ENCODE measurements at regions not wholly inside any gene's neighbourhood (a gene's known extent, or its start where the extent isn't known, plus 50 kb on each side); places are given as distances from the start of the nearest gene placed in this dataset.

DNA sequence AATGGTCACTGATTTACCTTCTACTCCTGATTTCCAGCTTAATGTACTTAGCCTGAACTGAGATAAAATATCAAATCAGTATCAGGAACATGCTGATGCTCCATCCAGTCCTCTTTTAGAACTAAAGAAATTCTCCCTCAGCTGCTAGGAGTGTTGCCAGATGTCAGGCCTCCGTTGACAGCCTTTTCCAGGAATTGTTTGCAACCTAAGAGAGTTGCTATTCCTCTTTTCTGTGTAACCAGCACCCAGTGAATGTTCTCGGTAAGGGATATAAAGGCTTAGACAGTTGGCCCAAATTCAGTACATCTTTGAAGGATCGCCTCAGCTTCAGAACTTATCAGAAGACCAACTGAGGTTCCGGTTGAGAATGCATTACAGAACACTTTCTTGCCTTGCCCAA, 559.0 kb downstream of the PCDH17 start:
- no peak overlapping the region for H3K27ac Mint-ChIP-seq
- H3K4me3 ChIP-seq (ENCODE audit: low read depth, low read length) = no peak overlapping the region
- no peak overlapping the region for H3K4me3 Mint-ChIP-seq
- no peak for DNase-seq
- no peaks in the 10 kb centered on the region for H3K36me3 ChIP-seq (ENCODE audit: control insufficient read depth, insufficient read depth, low read length)
- no peaks in the 10 kb centered on the region for H3K4me1 ChIP-seq (ENCODE audit: control insufficient read depth, insufficient read depth, low read length, poor library complexity, severe bottlenecking)
- H3K9me3 Mint-ChIP-seq = peaks cover 0 to 29% (median 7%) of the 10 kb centered on the region in 7 donors
- H3K9me3 ChIP-seq (ENCODE audit: control insufficient read depth in 2 of 2, low read length in 2 of 2) = peaks cover 4 to 6% of the 10 kb centered on the region in 2 experiments
- no peak overlapping the region for H3K27ac ChIP-seq (ENCODE audit: insufficient read depth, low read length, poor library complexity, severe bottlenecking)
- H3K4me1 Mint-ChIP-seq = no peaks in the 10 kb centered on the region
- H3K36me3 Mint-ChIP-seq = no peaks in the 10 kb centered on the region
- H3K27me3 ChIP-seq (ENCODE audit: control insufficient read depth, insufficient read depth, low read length) = no peaks in the 10 kb centered on the region
- no peak for ATAC-seq (ENCODE audit: low read depth in 2 of 2)
- no peaks in the 10 kb centered on the region for H3K27me3 Mint-ChIP-seq

- Mint-ChIP-seq H3K4me1 (no peaks in the 10 kb centered on the region), H3K36me3 (no peaks in the 10 kb centered on the region), H3K27ac (no peak overlapping the region), H3K27me3 (no peaks in the 10 kb centered on the region), H3K9me3 (peaks cover 0 to 19% (median 3%) of the 10 kb centered on the region in 7 donors), H3K4me3 (no peak overlapping the region)
- Histone ChIP-seq H3K27me3 (ENCODE audit: control insufficient read depth, insufficient read depth, low read length) (no peaks in the 10 kb centered on the region), H3K4me1 (ENCODE audit: control insufficient read depth, insufficient read depth, low read length, poor library complexity, severe bottlenecking) (no peaks in the 10 kb centered on the region), H3K9me3 (ENCODE audit: control insufficient read depth in 2 of 2, low read length in 2 of 2) (peaks cover 0 to 4% of the 10 kb centered on the region in 2 experiments), H3K36me3 (ENCODE audit: control insufficient read depth, insufficient read depth, low read length) (no peaks in the 10 kb centered on the region), H3K4me3 (ENCODE audit: low read depth, low read length) (no peak overlapping the region), H3K27ac (ENCODE audit: insufficient read depth, low read length, poor library complexity, severe bottlenecking) (no peak overlapping the region)
- ATAC-seq (ENCODE audit: low read depth in 2 of 2) (no peak), DNase-seq (no peak)
These were observed 560.2 kb downstream of the PCDH17 start for GRCh38 chr13:58191754-58192153.

DNA sequence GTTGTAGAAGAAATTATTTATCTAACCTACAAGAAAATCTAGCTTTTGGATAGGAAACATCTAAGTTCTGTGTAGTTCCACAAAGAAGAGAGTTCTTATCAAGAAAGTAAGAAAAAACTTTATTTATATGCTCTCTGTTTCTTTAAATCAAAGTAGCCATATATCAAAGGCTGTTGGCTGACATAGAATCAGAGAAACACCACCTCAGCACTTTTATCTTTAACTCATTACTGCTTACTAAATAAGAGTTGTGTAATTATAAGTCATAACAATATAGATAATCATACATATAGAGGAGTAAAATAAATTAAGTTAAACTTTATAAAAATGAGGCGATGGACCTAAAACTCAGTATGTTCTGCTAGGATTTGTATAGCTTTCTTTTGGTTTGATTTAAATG, 570.6 kb downstream of the PCDH17 start:
- H3K4me1 ChIP-seq (ENCODE audit: control insufficient read depth, insufficient read depth, low read length, poor library complexity, severe bottlenecking) = no peaks in the 10 kb centered on the region
- Mint-ChIP-seq H3K27me3 (no peaks in the 10 kb centered on the region), H3K9me3 (peaks cover 2 to 16% (median 10%) of the 10 kb centered on the region in 7 donors), H3K36me3 (no peaks in the 10 kb centered on the region), H3K4me1 (no peaks in the 10 kb centered on the region), H3K27ac (no peak overlapping the region), H3K4me3 (no peak overlapping the region)
- no peak for ATAC-seq (ENCODE audit: low read depth in 2 of 2)
- no peaks in the 10 kb centered on the region for H3K27me3 ChIP-seq (ENCODE audit: control insufficient read depth, insufficient read depth, low read length)
- no peak for DNase-seq
- no peaks in the 10 kb centered on the region for H3K36me3 ChIP-seq (ENCODE audit: control insufficient read depth, insufficient read depth, low read length)
- no peak overlapping the region for H3K4me3 ChIP-seq (ENCODE audit: low read depth, low read length)
- no peaks in the 10 kb centered on the region for H3K9me3 ChIP-seq (ENCODE audit: control insufficient read depth in 2 of 2, low read length in 2 of 2)
- no peak overlapping the region for H3K27ac ChIP-seq (ENCODE audit: insufficient read depth, low read length, poor library complexity, severe bottlenecking)

DNA sequence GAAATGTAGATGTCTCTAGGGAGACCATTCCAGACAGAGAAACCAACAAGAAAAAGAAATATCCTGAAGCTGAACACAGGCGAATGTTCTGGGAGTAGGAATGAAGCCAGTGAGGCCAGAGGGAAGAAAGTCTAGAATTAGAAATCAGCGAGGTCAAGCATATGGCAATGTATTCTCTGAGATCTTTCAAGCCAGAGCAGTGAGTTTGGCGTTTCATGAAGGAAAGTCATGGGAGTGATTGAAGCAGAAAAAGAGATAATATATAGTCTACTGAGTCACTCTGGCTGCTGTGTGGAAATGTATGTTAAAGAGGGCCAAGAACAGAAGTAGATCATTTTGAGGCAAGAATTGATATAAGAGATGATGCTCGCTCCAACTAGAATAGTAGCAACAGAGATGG, 576.0 kb downstream of the PCDH17 start:
- Mint-ChIP-seq H3K4me3 (no peak overlapping the region), H3K27me3 (no peaks in the 10 kb centered on the region), H3K36me3 (no peaks in the 10 kb centered on the region), H3K4me1 (no peaks in the 10 kb centered on the region), H3K27ac (no peak overlapping the region), H3K9me3 (peaks cover 0 to 27% (median 6%) of the 10 kb centered on the region in 7 donors)
- no peak overlapping the region for H3K27ac ChIP-seq (ENCODE audit: insufficient read depth, low read length, poor library complexity, severe bottlenecking)
- ATAC-seq (ENCODE audit: low read depth in 2 of 2) (no peak), DNase-seq (no peak)
- no peaks in the 10 kb centered on the region for H3K4me1 ChIP-seq (ENCODE audit: control insufficient read depth, insufficient read depth, low read length, poor library complexity, severe bottlenecking)
- no peaks in the 10 kb centered on the region for H3K9me3 ChIP-seq (ENCODE audit: control insufficient read depth in 2 of 2, low read length in 2 of 2)
- no peak overlapping the region for H3K4me3 ChIP-seq (ENCODE audit: low read depth, low read length)
- H3K27me3 ChIP-seq (ENCODE audit: control insufficient read depth, insufficient read depth, low read length) = no peaks in the 10 kb centered on the region
- no peaks in the 10 kb centered on the region for H3K36me3 ChIP-seq (ENCODE audit: control insufficient read depth, insufficient read depth, low read length)

GRCh38 chr13:58235454-58235853, 603.9 kb downstream of the PCDH17 start:
- Mint-ChIP-seq H3K4me1 (no peaks in the 10 kb centered on the region), H3K36me3 (no peaks in the 10 kb centered on the region), H3K27ac (no peak overlapping the region), H3K27me3 (no peaks in the 10 kb centered on the region), H3K9me3 (peaks cover 3 to 24% (median 6%) of the 10 kb centered on the region in 7 donors), H3K4me3 (no peak overlapping the region)
- Histone ChIP-seq H3K9me3 (ENCODE audit: control insufficient read depth in 2 of 2, low read length in 2 of 2) (peaks cover 0 to 7% of the 10 kb centered on the region in 2 experiments), H3K4me3 (ENCODE audit: low read depth, low read length) (no peak overlapping the region), H3K4me1 (ENCODE audit: control insufficient read depth, insufficient read depth, low read length, poor library complexity, severe bottlenecking) (no peaks in the 10 kb centered on the region), H3K27ac (ENCODE audit: insufficient read depth, low read length, poor library complexity, severe bottlenecking) (no peak overlapping the region), H3K36me3 (ENCODE audit: control insufficient read depth, insufficient read depth, low read length) (no peaks in the 10 kb centered on the region), H3K27me3 (ENCODE audit: control insufficient read depth, insufficient read depth, low read length) (no peaks in the 10 kb centered on the region)
- ATAC-seq (ENCODE audit: low read depth in 2 of 2) (no peak), DNase-seq (no peak)

- H3K4me3 ChIP-seq (ENCODE audit: low read depth, low read length) = no peak overlapping the region
- ATAC-seq (ENCODE audit: low read depth in 2 of 2) (no peak), DNase-seq (no peak)
- H3K27me3 Mint-ChIP-seq = no peaks in the 10 kb centered on the region
- H3K9me3 ChIP-seq (ENCODE audit: control insufficient read depth in 2 of 2, low read length in 2 of 2) = peaks cover 0 to 7% of the 10 kb centered on the region in 2 experiments
- no peaks in the 10 kb centered on the region for H3K4me1 ChIP-seq (ENCODE audit: control insufficient read depth, insufficient read depth, low read length, poor library complexity, severe bottlenecking)
- no peak overlapping the region for H3K4me3 Mint-ChIP-seq
- H3K9me3 Mint-ChIP-seq = peaks cover 0 to 16% (median 9%) of the 10 kb centered on the region in 7 donors
- H3K36me3 ChIP-seq (ENCODE audit: control insufficient read depth, insufficient read depth, low read length) = no peaks in the 10 kb centered on the region
- peaks cover 0 to under 1% (median 0%) of the 10 kb centered on the region in 4 donors for H3K4me1 Mint-ChIP-seq
- no peak overlapping the region for H3K27ac Mint-ChIP-seq
- H3K27me3 ChIP-seq (ENCODE audit: control insufficient read depth, insufficient read depth, low read length) = no peaks in the 10 kb centered on the region
- no peaks in the 10 kb centered on the region for H3K36me3 Mint-ChIP-seq
- no peak overlapping the region for H3K27ac ChIP-seq (ENCODE audit: insufficient read depth, low read length, poor library complexity, severe bottlenecking)
These were observed 607.6 kb downstream of the PCDH17 start for GRCh38 chr13:58238972-58239773.

- Histone ChIP-seq H3K27me3 (ENCODE audit: control insufficient read depth, insufficient read depth, low read length) (no peaks in the 10 kb centered on the region), H3K27ac (ENCODE audit: insufficient read depth, low read length, poor library complexity, severe bottlenecking) (no peak overlapping the region), H3K4me1 (ENCODE audit: control insufficient read depth, insufficient read depth, low read length, poor library complexity, severe bottlenecking) (no peaks in the 10 kb centered on the region), H3K9me3 (ENCODE audit: control insufficient read depth in 2 of 2, low read length in 2 of 2) (peaks cover 0 to 7% of the 10 kb centered on the region in 2 experiments), H3K36me3 (ENCODE audit: control insufficient read depth, insufficient read depth, low read length) (no peaks in the 10 kb centered on the region), H3K4me3 (ENCODE audit: low read depth, low read length) (no peak overlapping the region)
- H3K36me3 Mint-ChIP-seq = no peaks in the 10 kb centered on the region
- H3K27me3 Mint-ChIP-seq = no peaks in the 10 kb centered on the region
- H3K4me1 Mint-ChIP-seq = peaks cover 0 to 4% (median 0%) of the 10 kb centered on the region in 4 donors
- H3K4me3 Mint-ChIP-seq = no peak overlapping the region
- H3K27ac Mint-ChIP-seq = no peak overlapping the region
- DNase-seq = no peak
- no peak for ATAC-seq (ENCODE audit: low read depth in 2 of 2)
- peaks cover 0 to 19% (median 9%) of the 10 kb centered on the region in 7 donors for H3K9me3 Mint-ChIP-seq
These were observed 608.3 kb downstream of the PCDH17 start for GRCh38 chr13:58239774-58240268.

- Histone ChIP-seq H3K4me1 (ENCODE audit: control insufficient read depth, insufficient read depth, low read length, poor library complexity, severe bottlenecking) (no peaks in the 10 kb centered on the region), H3K9me3 (ENCODE audit: control insufficient read depth in 2 of 2, low read length in 2 of 2) (no peaks in the 10 kb centered on the region), H3K36me3 (ENCODE audit: control insufficient read depth, insufficient read depth, low read length) (no peaks in the 10 kb centered on the region), H3K27ac (ENCODE audit: insufficient read depth, low read length, poor library complexity, severe bottlenecking) (no peak overlapping the region), H3K4me3 (ENCODE audit: low read depth, low read length) (no peak overlapping the region), H3K27me3 (ENCODE audit: control insufficient read depth, insufficient read depth, low read length) (no peaks in the 10 kb centered on the region)
- no peaks in the 10 kb centered on the region for H3K27me3 Mint-ChIP-seq
- H3K4me3 Mint-ChIP-seq = no peak overlapping the region
- ATAC-seq (ENCODE audit: low read depth in 2 of 2) (no peak), DNase-seq (no peak)
- H3K9me3 Mint-ChIP-seq = peaks cover 4 to 19% (median 11%) of the 10 kb centered on the region in 7 donors
- H3K36me3 Mint-ChIP-seq = no peaks in the 10 kb centered on the region
- peaks cover 0 to 4% (median 0%) of the 10 kb centered on the region in 4 donors for H3K4me1 Mint-ChIP-seq
- H3K27ac Mint-ChIP-seq = no peak overlapping the region
These were observed 615.5 kb downstream of the PCDH17 start for GRCh38 chr13:58247080-58247479.
